Activated CD4-positive, alpha-beta memory T cell treated with anti-CD3 and anti-CD28 coated beads, Interleukin-2, amount 10 ng/mL, durations not matched to agents 7 days and 5 days (primary cell): ENCODE measurements at regions not wholly inside any gene's neighbourhood (a gene's known extent, or its start where the extent isn't known, plus 50 kb on each side); places are given as distances from the start of the nearest gene placed in this dataset.
"Not testable (repeated sequence)": the region's sequence is repeated elsewhere in the genome, so short reads cannot be mapped to it uniquely, and the experiment has no call there.

Experiments used
- CTCF ChIA-PET: fragments of 350-600 bp; sonication (Branson Sonifier 250); formaldehyde crosslinking; loops from one replicate; lab custom pipeline; 2021; ENCODE audit warnings: antibody characterized with exemption, inconsistent platforms; lab: Charles Lee
- POLR2A ChIA-PET: fragments of 350-600 bp; sonication (Branson Sonifier 250); formaldehyde crosslinking; loops from one replicate; lab custom pipeline; 2021; ENCODE audit warnings: antibody characterized with exemption; lab: Charles Lee
- DNase-seq: peaks from one replicate; pipeline ENCODE4 v3.0.0-alpha.2; 2020
- H3K27ac Mint-ChIP-seq: one replicate; pipeline ENCODE4 v1.8.0; 2021; ENCODE audit warnings: mild to moderate bottlenecking, mixed read lengths
- H3K27me3 Mint-ChIP-seq: one replicate; pipeline ENCODE4 v1.8.0; 2021; ENCODE audit warnings: mixed read lengths
- H3K36me3 Mint-ChIP-seq: one replicate; pipeline ENCODE4 v1.8.0; 2021; ENCODE audit warnings: low read depth, mixed read lengths
- H3K4me1 Mint-ChIP-seq: one replicate; pipeline ENCODE4 v1.8.0; 2021; ENCODE audit warnings: mixed read lengths
- H3K4me3 Mint-ChIP-seq: one replicate; pipeline ENCODE4 v1.8.0; 2021; ENCODE audit warnings: mild to moderate bottlenecking, mixed read lengths
- H3K9me3 Mint-ChIP-seq: one replicate; pipeline ENCODE4 v1.8.0; 2021; ENCODE audit warnings: mixed read lengths

DNA sequence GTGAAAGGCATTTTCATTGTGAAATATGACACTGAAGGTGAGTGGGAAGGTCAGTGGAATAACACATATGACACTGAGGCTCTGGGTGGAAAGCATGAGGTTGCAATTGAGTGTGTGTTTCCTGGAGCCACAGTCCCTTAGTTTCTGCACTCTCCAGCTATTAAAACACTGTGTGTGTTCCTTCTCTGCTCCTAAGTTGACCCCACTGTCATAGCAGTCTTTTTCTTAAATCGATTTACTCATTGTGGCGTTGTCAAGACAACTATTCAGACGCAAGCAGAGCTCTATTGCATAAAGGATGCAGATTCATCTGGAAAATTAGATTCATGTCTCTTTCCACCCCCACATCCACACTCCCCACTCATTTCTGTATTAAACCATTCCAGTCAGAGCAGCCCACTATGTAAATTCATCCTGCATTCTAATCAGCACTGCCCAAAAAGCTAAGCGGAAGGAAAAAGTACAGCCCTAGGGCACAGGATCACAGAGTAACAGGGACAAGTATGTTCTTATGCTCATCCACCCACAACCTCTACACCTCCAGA is 154.2 kb upstream of the NUDT10 start:
- H3K4me3 Mint-ChIP-seq, H3K27ac Mint-ChIP-seq, H3K27me3 Mint-ChIP-seq, H3K36me3 Mint-ChIP-seq, H3K9me3 Mint-ChIP-seq, CTCF ChIA-PET, H3K4me1 Mint-ChIP-seq, POLR2A ChIA-PET, DNase-seq: not testable (repeated sequence)

DNA sequence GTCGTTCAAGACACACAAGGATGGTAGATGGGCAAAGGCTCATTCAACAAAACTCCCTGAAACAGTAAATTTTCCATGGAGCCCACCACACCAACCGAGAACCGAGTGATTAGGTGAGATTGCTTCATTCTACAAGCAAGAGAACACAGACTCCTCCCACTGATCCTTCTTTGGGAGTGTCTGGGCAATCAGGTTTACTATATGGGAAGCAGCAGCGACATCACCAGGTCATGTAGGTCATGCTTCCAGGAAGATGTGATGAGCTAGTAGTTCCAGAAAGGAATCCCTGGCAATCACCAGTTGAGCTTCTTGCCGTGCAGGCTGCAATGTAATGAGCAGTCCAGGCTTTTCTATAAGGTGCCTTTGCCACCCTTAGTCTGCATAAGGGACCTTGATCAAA is 152.8 kb upstream of the NUDT10 start:
- H3K4me1 Mint-ChIP-seq, DNase-seq, H3K27ac Mint-ChIP-seq, H3K36me3 Mint-ChIP-seq, CTCF ChIA-PET, H3K4me3 Mint-ChIP-seq, POLR2A ChIA-PET, H3K9me3 Mint-ChIP-seq, H3K27me3 Mint-ChIP-seq: not testable (repeated sequence)

DNA sequence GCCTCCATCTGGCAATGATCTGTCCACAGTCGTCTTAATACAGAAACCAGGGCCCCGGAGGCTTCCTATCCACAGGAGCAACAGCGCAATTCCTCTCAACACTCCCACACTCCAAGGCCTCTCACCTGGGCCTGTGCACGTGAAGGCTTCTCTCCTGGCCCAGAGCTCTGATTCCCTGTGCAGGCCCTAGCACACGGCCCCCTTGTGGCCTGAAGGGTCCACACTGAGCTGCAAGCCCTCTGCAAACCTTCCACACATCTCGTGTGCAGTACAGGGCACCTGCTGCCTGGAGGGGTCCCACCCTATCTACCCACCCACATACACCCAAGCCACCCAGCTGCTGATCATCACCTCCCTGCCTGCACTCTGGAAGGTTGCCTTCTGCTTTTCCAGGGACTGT is 150.1 kb upstream of the NUDT10 start:
- POLR2A ChIA-PET: no interaction called here
- CTCF ChIA-PET: no interaction called here

DNA sequence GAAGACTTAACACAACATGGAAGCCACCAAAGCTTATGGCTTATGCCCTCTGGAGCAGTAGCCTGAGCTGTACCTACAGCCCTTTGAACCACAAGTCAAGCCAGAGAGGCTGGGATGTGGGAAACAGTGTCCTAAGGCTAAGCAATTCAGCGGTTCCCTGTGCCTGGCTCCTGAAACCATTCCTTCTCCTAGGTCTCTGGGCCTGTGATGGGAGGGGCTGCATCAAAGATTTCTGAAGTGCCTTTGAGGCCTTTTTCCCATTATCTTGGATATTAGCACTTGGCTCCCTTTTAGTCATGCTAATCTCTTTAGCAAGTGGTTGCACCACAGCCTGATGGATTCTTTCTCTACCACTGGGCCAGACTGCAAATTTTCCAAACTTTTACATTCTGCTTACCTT is 140.5 kb upstream of the NUDT10 start:
- Mint-ChIP-seq H3K4me1 (no peaks in the 10 kb centered on the region), H3K36me3 (no peaks in the 10 kb centered on the region), H3K4me3 (no peak overlapping the region), H3K27ac (no peak overlapping the region), H3K27me3 (no peaks in the 10 kb centered on the region), H3K9me3 (peaks cover 4% of the 10 kb centered on the region)
- POLR2A ChIA-PET: no interaction called here
- no peak for DNase-seq
- CTCF ChIA-PET: no interaction called here

More for the DNA sequence above, 150.1 kb upstream of the NUDT10 start:
- Mint-ChIP-seq H3K27me3 (no peaks in the 10 kb centered on the region), H3K4me3 (no peak overlapping the region), H3K4me1 (no peaks in the 10 kb centered on the region), H3K27ac (no peak overlapping the region), H3K36me3 (no peaks in the 10 kb centered on the region), H3K9me3 (no peaks in the 10 kb centered on the region)
- DNase-seq: no peak

DNA sequence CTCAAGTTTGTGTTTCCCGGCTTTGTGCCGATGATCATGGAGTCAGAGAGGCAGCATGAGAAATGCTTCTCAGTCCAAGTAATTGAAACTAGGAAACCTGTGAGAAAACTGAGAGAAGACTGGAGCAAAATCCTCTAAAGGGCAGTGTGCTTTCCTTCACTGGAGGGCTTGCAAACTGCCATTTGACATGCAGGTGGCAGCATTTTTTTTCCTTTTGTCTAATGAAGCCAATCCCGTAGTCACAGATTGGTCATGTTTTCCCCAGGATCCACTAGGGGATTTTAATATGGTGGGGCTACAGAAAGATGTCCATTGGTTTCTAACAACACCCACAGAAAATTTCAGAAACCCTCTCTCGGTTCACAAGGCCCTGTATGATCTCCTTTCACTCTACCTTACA is 117.4 kb upstream of the NUDT10 start:
- no peak overlapping the region for H3K4me3 Mint-ChIP-seq
- no peaks in the 10 kb centered on the region for H3K4me1 Mint-ChIP-seq
- H3K36me3 Mint-ChIP-seq: no peaks in the 10 kb centered on the region
- DNase-seq: no peak
- ChIA-PET CTCF (no interaction called here), POLR2A (no interaction called here)
- no peaks in the 10 kb centered on the region for H3K9me3 Mint-ChIP-seq
- no peaks in the 10 kb centered on the region for H3K27me3 Mint-ChIP-seq
- H3K27ac Mint-ChIP-seq: no peak overlapping the region

DNA sequence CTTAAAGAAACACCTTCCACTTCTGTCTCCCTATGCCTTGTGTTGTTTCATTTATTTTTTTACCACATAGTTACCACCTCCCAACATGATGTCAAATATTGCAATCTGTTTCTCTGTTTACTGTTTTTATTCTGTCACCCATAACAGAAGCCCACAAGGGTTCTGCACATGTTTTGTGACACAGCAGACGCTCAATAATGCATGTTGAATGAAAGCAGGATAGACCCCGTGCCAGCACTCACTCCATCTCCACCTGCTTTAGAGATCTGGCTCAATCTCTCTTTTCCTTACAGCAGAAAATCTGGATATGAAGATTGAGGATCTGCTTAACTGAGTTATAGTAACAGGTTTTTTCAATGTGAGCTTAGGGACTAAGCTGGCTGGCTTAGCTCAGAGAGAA is 116.8 kb upstream of the NUDT10 start:
- Mint-ChIP-seq H3K4me3 (no peak overlapping the region), H3K4me1 (no peaks in the 10 kb centered on the region), H3K36me3 (no peaks in the 10 kb centered on the region), H3K9me3 (no peaks in the 10 kb centered on the region), H3K27ac (no peak overlapping the region), H3K27me3 (no peaks in the 10 kb centered on the region)
- DNase-seq: no peak
- CTCF ChIA-PET: no interaction called here
- POLR2A ChIA-PET: no interaction called here

DNA sequence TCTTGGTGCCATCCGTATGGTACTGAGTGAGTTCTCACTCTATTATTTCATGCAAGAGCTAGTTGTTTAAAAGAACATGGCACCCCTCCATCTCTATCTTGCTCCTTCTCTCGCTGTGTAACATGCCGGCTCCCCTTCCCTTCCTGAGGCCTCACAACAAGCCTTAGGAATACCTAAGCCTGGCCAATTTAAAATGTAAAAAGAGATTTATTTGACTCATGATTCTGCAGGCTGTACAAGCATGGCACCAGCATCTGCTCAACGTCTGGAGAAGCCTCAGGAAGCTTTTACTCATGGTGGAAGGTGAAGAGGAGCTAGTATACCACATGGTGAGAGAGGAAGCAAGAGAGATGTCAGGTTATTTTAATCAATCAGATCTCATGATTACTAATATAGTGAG is 90.4 kb upstream of the NUDT10 start:
- POLR2A ChIA-PET: no interaction called here
- CTCF ChIA-PET: no interaction called here
- no peak for DNase-seq
- Mint-ChIP-seq H3K4me3 (no peak overlapping the region), H3K36me3 (no peaks in the 10 kb centered on the region), H3K27me3 (no peaks in the 10 kb centered on the region), H3K9me3 (peaks cover 7% of the 10 kb centered on the region), H3K27ac (no peak overlapping the region), H3K4me1 (no peaks in the 10 kb centered on the region)

DNA sequence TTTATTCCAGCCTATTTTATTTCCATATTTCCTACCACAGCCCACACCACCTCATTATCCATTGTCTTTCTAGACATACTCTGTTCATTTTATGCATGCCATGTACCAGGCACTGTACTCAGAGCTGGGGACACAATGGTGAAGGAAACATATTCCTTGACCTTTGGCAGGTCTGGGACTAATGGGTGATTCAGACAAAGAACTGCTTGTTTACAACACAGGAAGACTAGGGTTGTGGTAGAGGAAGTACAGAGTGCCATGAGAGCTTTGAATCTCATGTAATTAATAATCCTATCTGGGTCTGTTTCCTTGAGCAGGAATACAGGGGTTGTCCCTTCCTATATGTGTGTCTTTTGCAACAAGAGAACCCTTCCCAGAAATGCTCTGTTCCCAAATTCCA is 75.1 kb upstream of the NUDT10 start:
- CTCF ChIA-PET: no interaction called here
- Mint-ChIP-seq H3K9me3 (no peaks in the 10 kb centered on the region), H3K4me3 (no peak overlapping the region), H3K27ac (no peak overlapping the region), H3K27me3 (no peaks in the 10 kb centered on the region), H3K36me3 (no peaks in the 10 kb centered on the region), H3K4me1 (no peaks in the 10 kb centered on the region)
- POLR2A ChIA-PET: no interaction called here
- DNase-seq: no peak

DNA sequence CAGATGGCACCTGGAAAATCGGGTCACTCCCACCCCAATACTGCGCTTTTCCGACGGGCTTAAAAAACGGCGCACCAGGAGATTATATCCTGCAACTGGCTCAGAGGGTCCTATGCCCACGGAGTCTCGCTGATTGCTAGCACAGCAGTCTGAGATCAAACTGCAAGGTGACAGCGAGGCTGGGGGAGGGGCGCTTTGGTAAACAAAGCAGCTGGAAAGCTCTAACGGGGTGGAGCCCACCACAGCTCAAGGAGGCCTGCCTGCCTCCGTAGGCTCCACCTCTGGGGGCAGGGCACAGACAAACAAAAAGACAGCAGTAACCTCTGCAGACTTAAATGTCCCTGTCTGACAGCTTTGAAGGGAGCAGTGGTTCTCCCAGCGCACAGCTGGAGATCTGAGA is 70.4 kb upstream of the NUDT10 start:
- H3K27ac Mint-ChIP-seq, H3K27me3 Mint-ChIP-seq, POLR2A ChIA-PET, CTCF ChIA-PET, H3K4me3 Mint-ChIP-seq, DNase-seq, H3K4me1 Mint-ChIP-seq, H3K9me3 Mint-ChIP-seq, H3K36me3 Mint-ChIP-seq: not testable (repeated sequence)

DNA sequence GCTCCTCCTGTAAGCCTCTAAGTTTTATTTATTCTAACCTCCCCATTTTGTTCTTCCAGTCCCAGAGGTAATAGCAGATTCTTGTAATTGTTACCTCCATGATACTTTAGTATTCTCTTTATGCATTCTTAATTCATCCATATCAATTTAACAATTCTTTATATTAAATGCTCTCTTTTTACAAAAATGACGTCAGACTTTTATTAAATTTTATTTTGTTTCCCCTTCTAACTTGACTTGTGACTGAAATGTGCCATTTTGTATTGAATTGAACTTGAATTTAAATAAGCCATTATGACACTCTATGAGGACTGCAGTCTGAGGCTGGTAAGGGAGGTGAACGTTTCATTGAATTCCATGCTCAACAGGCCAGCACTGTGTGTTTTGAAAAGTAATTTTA is 60.0 kb upstream of the NUDT10 start:
- ChIA-PET POLR2A (no interaction called here), CTCF (no interaction called here)
- Mint-ChIP-seq H3K27me3 (no peaks in the 10 kb centered on the region), H3K9me3 (no peaks in the 10 kb centered on the region), H3K36me3 (no peaks in the 10 kb centered on the region), H3K27ac (no peak overlapping the region), H3K4me1 (no peaks in the 10 kb centered on the region), H3K4me3 (no peak overlapping the region)
- DNase-seq: no peak

DNA sequence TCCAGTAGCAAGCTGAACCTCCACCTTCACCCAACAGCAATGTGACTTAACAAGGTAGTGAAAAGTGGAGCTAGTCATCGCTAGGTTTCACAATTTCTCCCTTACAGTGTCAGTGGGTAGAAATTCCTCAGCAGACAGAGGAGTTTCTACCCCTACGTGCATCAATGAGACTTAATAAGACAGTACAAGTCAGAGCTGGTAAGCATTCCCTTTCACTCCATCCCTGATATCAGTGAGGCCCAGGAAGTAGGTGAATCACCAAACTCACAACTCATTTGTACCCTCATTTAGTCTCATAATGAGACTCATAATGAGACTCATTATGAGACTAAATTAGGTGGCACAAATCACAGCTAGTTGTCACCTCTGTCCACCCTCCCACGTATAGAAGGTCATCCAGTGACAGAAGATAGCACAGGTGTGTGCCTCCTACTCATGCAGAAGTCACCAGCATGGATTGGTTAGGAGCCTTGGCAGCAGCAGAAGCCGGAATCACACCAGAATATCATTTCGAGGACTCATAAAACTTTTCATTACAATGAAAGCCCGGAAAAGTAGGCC is 50.8 kb upstream of the NUDT10 start:
- no peak for DNase-seq
- H3K4me1 Mint-ChIP-seq: no peaks in the 10 kb centered on the region
- no peak overlapping the region for H3K27ac Mint-ChIP-seq
- no peak overlapping the region for H3K4me3 Mint-ChIP-seq
- H3K27me3 Mint-ChIP-seq: no peaks in the 10 kb centered on the region
- ChIA-PET POLR2A (no interaction called here), CTCF (no interaction called here)
- no peaks in the 10 kb centered on the region for H3K9me3 Mint-ChIP-seq
- no peaks in the 10 kb centered on the region for H3K36me3 Mint-ChIP-seq
